ENCODE measurements at regions not wholly inside any gene's neighbourhood (a gene's known extent, or its start where the extent isn't known, plus 50 kb on each side); places are given as distances from the start of the nearest gene placed in this dataset.

DNA sequence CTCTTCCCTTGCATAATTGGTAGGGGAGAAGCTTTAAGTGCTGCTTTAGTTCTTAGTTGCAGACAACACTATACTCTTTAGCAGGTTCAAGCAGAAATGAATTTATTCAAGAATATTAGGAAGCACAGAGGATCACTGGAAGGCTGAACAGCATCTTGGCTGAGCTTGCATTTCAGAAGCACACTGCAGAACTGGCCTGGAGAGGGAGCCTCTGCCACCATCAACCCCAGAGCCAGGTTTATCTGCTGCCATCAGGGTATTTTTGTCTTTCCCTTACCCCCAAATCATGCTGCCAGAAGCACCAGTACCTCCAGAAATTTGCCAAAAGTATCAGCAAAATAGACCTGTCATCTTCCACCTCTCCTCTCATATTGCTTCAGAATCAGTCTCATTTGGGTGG is 440.7 kb downstream of the DMAC1 start:
- H3K9me3 ChIP-seq: no peaks in the 10 kb centered on the region
- no peaks in the 10 kb centered on the region for H3K36me3 ChIP-seq
- TF ChIP-seq, protein P1, sequence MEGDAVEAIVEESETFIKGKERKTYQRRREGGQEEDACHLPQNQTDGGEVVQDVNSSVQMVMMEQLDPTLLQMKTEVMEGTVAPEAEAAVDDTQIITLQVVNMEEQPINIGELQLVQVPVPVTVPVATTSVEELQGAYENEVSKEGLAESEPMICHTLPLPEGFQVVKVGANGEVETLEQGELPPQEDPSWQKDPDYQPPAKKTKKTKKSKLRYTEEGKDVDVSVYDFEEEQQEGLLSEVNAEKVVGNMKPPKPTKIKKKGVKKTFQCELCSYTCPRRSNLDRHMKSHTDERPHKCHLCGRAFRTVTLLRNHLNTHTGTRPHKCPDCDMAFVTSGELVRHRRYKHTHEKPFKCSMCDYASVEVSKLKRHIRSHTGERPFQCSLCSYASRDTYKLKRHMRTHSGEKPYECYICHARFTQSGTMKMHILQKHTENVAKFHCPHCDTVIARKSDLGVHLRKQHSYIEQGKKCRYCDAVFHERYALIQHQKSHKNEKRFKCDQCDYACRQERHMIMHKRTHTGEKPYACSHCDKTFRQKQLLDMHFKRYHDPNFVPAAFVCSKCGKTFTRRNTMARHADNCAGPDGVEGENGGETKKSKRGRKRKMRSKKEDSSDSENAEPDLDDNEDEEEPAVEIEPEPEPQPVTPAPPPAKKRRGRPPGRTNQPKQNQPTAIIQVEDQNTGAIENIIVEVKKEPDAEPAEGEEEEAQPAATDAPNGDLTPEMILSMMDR (IDR thresholded peaks at IDR 0.05): no peak
- H3K4me3 ChIP-seq: no peak overlapping the region
- no peaks in the 10 kb centered on the region for H3K4me1 ChIP-seq
- H3K27ac ChIP-seq: no peak overlapping the region
- intact Hi-C loops (cut with DNase I; ENCODE audit: low total_unique reads): no loop called here
- no peak for DNase-seq
- H3K27me3 ChIP-seq: no peaks in the 10 kb centered on the region

DNA sequence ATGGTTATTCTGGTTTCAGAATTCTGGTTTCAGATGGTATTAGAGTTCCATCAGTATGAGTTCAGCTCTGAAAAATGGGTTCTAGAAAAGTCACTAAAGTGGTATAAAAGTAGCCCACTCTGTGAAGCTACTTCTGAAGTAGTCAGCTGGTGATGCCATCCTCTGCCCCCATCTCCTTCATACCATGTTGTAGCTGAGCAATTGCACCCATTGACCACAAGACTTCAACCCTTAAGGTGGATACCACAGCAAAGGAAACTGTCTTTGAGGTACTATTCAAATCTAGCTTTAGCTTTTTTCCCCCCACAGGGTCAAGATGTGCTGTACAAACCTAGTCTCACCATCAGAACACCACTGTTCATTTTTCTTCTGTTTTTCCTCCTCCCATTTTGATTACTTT is 444.9 kb downstream of the DMAC1 start:
- TF ChIP-seq, protein P1 (IDR thresholded peaks at IDR 0.05): no peak

DNA sequence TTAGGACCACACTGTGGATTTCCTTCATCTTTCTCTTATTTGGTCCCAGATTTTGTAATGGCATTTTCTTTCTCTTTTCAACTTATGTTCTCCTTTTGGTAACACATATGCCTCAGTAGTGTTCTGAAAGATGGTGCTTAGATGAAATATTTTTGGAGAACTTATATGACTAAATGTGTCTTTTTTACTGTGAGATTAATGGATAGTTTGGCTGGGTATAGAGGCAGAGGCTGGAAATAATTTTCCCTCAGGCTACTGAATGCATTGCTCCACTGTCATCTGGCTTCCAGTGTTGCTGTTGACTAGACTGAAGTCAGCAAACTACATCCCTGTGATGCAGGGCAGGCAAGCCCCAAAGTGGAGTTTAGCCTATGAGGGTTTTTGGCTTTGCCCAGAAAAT is 450.9 kb downstream of the DMAC1 start:
- TF ChIP-seq, protein P1 (IDR thresholded peaks at IDR 0.05): no peak
- no peak for DNase-seq
- H3K27ac ChIP-seq: no peak overlapping the region
- H3K4me1 ChIP-seq: no peaks in the 10 kb centered on the region
- peaks cover 0 to 7% (median 6%) of the 10 kb centered on the region in 3 donors for H3K9me3 ChIP-seq
- H3K27me3 ChIP-seq: no peaks in the 10 kb centered on the region
- H3K4me3 ChIP-seq: no peak overlapping the region
- no peaks in the 10 kb centered on the region for H3K36me3 ChIP-seq
- intact Hi-C loops (cut with DNase I; ENCODE audit: low total_unique reads): no loop called here

More for the DNA sequence above, 444.9 kb downstream of the DMAC1 start:
- Histone ChIP-seq H3K4me1 (no peaks in the 10 kb centered on the region), H3K4me3 (no peak overlapping the region), H3K27ac (no peak overlapping the region), H3K36me3 (no peaks in the 10 kb centered on the region), H3K27me3 (no peaks in the 10 kb centered on the region), H3K9me3 (no peaks in the 10 kb centered on the region)
- intact Hi-C loops (cut with DNase I; ENCODE audit: low total_unique reads): no loop called here
- no peak for DNase-seq

DNA sequence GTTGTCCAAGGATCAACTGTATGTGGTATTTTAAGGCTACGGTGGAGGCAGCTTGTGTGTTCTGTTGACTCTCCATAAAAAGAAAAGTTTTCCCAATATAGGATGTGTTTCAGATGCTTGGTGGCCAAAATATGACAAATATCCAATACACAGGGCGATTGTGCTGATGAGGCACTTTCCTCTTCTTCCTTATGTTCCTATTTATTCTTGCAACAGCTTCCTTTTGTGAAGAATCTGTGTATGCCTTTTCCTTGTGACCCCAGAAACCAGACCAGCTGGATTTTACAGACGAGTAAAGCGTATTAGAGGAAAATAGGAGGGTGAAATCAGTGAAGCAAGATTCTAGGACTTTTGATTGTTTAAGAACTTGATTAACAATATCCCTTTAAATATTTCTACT is 452.0 kb downstream of the DMAC1 start:
- Histone ChIP-seq H3K4me1 (no peaks in the 10 kb centered on the region), H3K27me3 (no peaks in the 10 kb centered on the region), H3K4me3 (no peak overlapping the region), H3K27ac (no peak overlapping the region), H3K36me3 (no peaks in the 10 kb centered on the region), H3K9me3 (peaks cover 0 to 7% (median 6%) of the 10 kb centered on the region in 3 donors)
- intact Hi-C loops (cut with DNase I; ENCODE audit: low total_unique reads): no loop called here
- no peak for DNase-seq
- TF ChIP-seq, protein P1 (IDR thresholded peaks at IDR 0.05): no peak

DNA sequence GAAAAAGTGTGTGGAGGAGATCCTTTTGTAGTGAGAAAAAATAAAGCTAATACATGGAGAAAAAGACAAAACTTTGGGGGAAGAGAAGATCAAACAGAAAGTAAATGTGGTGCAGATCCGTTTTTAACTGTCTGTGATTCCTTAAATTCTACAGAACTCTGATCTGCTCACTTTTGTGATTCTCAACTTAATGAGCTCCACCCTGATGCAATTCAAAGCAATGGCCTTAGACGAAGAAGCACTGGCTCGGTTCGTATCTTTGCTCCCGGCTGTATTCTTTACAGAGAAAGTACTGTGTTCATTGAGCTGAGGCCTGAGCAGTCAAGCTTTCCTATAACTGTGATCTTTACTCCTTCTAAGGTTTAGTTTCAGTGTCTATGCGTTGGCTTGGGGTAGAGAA is 453.4 kb downstream of the DMAC1 start:
- TF ChIP-seq, protein P1 (IDR thresholded peaks at IDR 0.05): no peak
- Histone ChIP-seq H3K27me3 (no peaks in the 10 kb centered on the region), H3K4me1 (no peaks in the 10 kb centered on the region), H3K9me3 (peaks cover 0 to 7% (median 6%) of the 10 kb centered on the region in 3 donors), H3K27ac (no peak overlapping the region), H3K36me3 (no peaks in the 10 kb centered on the region), H3K4me3 (no peak overlapping the region)
- DNase-seq: no peak
- intact Hi-C loops (cut with DNase I; ENCODE audit: low total_unique reads): no loop called here

DNA sequence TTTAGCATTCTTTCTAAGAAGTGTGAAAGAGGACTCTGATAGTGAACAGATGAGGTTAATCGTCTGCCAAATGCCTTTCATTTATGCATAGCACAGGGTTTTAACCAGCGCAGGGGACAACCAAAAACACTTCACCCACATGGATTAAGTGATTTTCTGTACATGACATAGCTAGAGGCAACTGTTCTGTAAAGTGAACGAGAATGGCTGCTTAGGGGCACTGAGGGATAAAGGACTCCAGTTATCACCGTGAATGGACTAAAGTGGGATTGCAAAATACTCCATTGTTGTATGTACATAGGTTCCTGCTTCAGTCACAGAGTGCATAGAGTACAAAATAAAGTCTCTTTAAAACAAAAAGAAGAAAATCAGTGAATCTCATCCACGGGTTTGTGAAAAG is 456.8 kb downstream of the DMAC1 start:
- no peaks in the 10 kb centered on the region for H3K36me3 ChIP-seq
- no peaks in the 10 kb centered on the region for H3K27me3 ChIP-seq
- no peak overlapping the region for H3K4me3 ChIP-seq
- H3K4me1 ChIP-seq: no peaks in the 10 kb centered on the region
- DNase-seq: no peak
- no peaks in the 10 kb centered on the region for H3K9me3 ChIP-seq
- no peak overlapping the region for H3K27ac ChIP-seq
- intact Hi-C loops (cut with DNase I; ENCODE audit: low total_unique reads): no loop called here
- TF ChIP-seq, protein P1 (IDR thresholded peaks at IDR 0.05): no peak

Data from tibial artery (tissue), 4 donors.